NCI-H2227 (cell line): ENCODE measurements at regions not wholly inside any gene's neighbourhood (a gene's known extent, or its start where the extent isn't known, plus 50 kb on each side); places are given as distances from the start of the nearest gene placed in this dataset.
A peak's percentile ranks its signal among the peaks of the same experiment; 100 is the strongest.

ENCODE experiments used
- DNase-seq: peaks from one replicate; lab custom pipeline; 2025; ENCODE audit not compliant: unreplicated experiment; lab: John Stamatoyannopoulos, UW

DNA sequence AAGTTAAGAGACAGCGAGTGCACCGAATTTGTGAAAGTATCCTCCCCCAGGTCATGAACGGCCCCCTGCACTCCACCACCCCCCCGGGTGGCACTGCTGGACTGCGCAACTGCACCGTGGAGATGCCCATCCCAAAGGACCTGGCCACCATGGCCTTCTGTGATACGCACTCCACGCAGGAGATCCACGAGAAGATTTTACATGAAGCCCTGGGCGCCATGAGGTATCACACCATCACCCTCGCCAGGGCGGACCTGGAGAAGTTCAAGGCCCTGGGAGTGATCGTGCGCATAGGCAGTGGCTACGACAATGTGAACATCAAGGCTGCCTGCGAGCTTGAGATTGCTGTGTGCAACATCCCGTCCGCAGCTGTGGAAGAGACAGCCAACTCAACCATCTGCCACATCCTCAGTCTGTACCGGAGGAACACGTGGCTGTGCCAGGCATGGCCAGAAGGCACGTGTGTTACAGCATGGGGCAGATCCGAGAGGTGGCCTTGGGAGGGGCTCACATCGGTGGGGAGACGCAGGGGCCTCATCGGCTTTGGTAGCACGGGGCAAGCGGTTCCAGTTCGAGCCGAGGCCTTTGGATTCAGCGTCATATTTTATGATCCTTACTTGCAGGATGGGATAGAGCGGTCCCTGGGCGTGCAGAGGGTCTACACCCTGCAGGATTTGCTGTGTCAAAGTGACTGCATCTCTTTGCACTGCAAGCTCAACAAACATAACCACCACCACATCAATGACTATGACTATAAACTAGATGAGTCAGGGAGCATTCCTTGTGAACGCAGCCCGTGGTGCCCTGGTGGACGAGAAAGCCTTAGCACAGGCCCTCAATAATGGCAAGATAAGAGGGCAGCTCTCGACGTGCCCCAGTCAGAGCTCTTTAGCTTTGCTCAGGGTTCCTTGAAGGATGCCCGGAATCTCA is 290.8 kb upstream of the MC4R start:
- no peak for DNase-seq

DNA sequence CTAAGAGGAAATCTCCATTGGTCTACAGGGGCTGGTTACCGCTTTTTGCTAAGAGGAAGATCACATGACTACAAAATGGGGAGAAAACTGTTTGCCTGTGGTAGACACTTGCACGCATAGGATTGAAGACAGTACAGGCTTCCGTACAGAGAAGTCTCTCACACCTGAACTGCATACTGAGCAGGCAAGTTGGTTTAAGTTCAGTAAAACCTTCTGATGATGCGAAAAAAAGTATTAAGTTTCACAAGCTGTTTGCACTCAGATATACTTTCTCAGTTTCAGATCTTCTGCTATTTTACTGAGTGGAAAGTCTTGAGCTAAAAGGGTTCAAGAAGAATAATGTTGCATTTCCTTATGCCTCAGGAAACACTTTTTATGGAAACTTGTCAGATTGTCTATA is 292.2 kb upstream of the MC4R start:
- DNase-seq = no peak

DNA sequence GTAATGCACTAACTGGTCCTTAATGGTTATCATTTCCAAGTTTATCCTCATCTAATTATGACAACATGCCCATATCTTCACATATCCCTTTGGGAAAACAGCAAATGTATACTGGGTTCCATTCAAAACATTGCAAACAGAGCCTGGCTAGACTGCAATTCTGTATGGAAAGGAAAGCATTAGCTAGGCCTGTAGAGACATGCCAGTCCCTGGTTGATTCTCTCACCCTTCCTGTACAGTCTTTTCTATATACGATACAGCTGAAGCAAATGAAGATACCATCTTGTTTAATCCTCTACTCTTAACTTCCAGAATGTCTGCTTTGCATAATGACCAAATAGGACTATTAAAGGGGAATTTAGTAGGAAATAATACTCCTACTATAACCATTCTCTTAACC is 294.4 kb upstream of the MC4R start:
- DNase-seq = no peak

DNA sequence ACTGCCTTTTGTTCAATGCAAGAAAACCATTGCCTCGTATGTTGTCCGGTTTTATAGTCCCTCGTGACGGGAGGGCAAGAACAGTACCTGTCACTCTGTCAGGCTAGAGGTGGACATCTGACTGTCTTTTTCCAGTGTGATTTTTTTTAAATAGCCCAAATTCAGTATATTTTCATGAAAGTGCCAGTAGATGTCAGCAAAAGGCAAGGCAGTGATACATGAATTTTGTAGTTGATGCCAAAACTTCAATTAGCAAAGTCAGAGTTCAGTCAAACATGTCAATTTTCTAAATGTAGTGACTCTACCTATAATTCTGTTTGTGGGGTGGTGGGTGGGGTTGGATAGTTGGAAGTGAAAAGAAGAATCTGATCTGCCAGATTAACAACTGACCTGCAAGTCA is 296.0 kb upstream of the MC4R start:
- peak; percentile 32 for DNase-seq

DNA sequence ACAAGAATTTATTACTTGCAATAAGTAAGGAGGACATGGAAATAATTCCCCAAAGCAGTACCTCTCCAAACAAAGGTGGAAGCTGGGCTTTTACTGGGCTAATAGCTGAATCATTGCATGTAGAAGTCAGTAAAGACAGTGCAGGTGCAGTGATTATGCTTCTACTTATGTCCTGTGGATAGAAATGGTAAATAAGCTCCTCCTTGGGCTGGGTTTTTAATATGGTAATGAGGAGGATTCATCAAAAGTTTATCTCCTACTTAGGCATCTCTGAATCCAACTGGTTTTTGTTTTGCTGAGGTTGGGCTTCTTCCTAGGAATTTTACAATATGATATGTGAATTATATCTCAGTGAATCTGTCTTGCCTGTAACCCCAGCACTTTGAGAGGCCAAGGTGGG is 297.4 kb upstream of the MC4R start:
- DNase-seq = no peak

DNA sequence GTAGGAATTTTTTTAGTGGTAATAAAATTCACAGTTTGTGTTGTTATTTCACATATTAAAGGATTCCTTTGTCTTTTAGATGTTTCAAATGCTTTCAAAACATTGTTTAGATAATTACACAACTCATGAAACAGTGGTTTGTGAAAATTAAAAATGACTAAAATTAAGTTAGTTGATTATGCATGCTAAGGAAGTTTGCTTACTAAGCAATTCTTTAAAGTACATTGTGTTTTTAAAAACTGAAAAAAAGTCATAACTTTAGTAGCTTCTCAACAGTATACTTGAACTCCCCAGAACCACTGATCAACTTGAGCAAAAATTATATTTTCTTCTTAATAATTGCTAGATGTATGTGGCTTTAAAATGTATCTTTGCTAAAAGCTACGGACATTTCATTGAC is 298.4 kb upstream of the MC4R start:
- DNase-seq = no peak

DNA sequence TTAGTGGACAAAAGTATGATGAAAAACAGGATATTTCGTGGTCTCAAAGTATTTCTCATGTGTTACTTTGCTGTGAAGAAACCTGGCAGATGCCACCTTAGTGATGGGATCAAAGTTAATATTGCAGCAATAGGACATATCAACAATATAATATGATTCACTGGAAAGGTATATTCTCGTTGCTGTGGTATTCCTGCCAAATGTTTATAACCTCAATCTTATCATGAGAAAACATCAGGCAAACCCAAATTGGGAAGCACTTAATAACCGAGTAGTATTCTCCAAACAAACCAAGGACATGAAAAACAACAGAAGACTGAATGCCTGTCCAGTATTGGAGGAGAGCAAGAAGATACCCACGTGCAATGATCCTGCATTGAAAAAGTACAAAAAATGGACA is 302.6 kb upstream of the MC4R start:
- no peak for DNase-seq

DNA sequence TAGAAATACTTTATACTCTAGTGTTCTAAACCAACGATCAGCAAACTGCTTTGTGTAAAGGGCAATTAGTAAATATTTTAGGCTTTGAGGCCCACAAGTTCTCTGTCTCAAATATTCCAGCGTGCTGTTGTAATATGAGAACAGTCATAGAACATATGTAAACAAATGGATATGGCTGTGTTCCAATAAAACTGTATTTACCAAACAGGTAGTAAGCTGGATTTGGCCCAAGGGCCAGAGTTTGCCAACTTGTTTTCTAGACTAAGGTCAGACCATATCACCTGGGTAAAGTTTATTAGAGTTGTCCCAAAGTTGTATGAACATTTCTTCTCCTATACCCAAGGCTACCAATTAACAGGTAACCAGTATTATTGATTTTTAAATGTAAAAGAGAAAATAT is 303.2 kb upstream of the MC4R start:
- DNase-seq = no peak

DNA sequence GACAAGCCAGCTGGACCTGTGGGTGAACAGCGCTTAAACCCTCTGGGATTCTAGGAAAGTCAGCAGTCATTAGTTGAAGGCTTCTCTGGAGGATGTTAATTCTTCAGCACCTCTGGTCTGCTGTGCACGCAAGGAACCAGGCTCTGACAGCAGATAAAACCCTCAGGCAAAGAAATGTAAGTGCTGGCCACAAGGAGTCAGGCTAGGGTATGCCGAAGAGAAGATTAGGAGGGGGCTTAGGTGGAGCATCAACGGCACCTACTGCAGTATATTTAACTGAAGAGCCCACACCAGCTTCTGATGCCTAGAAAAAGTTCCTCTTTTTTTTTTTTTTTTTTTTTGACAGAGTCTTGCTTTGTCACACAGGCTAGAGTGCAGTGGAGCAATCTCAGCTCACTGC is 304.2 kb upstream of the MC4R start:
- no peak for DNase-seq

DNA sequence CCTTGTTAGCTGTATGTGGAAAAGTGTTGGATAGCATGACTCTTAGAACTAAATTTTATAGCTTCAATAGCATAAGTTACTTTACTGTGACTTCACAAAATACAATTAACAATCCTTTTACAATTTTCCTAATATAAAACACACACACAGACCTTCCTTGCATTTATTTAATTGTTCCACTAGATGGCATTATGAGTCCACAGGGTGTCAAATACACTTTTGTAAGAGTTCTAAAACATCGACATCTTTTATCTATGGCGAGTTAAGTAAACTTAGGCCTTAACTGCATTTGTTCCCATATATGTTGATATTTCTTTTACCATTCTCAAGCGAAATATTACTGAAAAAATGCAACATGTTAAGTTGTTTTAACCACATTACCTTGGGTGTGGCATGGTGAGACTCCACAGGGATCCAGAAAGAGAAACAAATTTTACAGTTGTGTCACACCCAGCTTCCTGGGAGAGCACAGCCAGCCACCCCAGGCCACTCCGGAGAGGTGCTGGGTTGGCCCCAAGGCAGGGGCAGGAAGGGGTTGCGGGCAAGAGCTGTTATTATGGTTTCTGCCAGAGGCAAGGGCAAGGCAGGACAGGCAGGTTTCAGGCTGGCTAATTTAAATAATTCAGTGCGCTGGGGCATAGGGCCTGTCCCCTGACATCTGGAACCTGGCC is 312.4 kb upstream of the MC4R start:
- DNase-seq = peak; percentile 22

DNA sequence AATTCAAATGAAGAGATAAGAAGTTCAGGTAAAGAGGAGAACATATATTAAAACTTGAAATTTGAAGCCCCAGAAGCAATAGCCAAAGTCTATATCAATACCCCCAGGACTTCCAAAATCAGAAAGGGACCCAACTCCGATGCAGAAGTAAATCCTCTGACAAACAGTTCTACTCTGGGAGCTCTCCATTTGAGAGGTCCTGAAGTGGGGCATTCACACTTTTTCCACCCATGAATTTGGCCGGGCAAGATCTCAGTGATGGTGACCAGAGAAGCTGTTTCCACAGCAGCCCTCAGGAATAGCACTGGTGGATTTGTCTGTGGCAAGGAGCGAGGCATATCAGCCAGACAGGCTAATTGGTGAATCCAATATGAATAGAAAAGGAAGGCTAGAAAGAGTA is 313.6 kb upstream of the MC4R start:
- no peak for DNase-seq

DNA sequence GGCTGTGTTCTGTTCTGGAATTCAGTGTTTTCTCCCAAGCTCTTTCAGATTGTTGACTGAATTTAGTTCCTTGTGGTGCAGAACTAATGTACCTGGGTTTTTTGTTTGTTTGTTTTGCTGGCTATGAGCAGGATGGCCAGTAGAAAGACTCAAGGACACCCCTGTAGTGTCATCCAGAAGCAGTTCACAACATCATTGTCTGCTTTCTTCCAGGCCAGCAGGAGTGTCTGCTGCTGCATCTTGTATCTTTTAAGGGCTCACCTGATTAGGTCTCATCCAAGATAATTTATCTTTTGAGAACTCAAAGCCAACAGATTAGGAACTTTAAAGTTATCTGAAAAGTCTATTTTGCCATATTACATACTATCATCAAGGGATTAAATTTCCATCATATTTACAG is 318.5 kb upstream of the MC4R start:
- DNase-seq = no peak

DNA sequence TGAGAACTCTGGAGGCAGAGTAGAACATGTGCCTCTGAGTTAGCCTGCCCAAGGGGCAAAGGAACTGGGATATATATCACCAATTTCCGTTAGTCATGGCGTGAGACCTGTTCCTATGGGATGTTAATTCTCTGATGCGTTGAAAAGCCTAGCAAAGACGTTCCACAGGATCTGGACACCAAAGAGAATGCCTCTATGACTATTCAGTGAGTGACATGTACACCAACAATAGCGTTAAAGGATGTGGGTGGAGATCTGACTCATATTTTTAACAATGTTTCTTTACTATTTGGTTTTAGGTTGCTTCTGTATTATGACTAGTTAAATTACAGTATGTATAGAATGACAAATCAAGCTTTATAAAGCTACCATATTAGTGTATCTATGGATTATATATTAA is 320.9 kb upstream of the MC4R start:
- no peak for DNase-seq

DNA sequence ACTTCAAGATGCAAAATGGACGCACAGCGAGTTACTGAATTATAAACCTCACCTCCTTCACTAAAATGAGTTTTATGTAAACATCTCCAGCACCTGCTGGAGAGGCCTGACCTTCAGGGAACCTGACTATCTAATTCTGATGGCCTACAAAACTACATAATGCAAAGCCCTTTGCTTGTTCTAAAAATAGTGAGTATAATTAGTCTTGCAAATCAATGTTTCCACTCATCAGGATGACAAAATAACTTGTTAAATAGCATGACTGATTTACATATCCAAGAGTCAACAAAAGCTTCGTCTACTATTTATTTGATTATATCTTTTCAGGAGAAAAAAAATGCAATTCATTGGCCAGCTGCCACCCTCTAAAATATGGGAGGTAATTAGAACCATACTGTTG is 326.3 kb upstream of the MC4R start:
- DNase-seq = no peak

DNA sequence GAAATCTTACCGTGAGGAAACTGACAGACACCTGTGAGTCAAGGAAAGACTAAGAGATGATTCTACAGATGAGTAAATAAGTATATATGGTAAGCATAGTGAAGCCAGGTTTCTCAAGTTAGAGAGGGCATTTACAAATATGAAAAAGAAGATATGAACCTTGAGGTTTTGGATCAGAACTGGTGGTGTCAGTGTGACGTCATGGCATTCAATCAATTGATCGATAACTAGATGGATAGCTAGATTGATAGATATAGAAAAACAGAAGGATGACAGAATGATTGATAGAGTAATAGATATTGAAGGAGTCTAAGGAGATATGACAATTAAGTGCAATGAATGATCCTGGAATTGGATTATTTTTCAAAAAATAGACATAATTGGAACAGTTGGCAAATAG is 350.2 kb upstream of the MC4R start:
- DNase-seq = no peak

DNA sequence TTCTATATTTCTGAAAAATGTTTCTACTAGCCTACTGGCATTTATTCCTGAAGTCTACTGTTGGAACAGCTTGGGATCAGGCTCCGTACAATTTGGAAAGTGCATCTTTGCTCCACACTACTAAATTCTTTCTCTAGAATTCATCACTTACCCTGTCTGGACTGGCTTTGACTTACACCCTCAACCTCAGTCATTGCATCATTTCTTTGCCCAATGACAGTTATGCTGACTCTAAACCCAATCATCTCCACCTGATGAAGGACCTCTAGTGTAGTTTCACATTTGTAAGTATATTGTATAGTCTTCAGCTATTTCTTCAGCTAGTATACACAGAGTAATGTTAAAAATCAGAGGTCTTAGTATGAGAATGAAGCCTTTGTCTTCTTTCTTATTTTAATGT is 359.6 kb upstream of the MC4R start:
- DNase-seq = no peak

DNA sequence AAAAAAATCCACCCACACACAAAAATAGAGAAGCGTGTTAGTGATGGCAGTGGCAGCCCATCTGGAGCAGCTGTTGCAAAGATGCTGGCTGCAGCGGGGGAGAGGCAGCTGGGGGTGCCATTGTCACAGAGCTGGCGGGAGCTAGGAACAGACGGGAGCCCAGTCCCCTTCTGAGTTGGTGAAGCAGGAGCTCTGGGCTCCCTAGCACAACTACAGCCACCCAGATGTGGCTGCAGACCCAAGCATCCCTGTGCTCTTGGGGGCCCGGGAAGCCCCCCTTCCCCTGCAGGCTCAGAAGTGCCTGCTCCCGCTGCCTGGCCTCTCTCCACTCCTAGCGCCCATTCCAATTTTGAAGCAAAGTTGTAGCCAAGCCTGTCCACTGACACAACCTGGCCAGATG is 366.6 kb upstream of the MC4R start:
- no peak for DNase-seq

DNA sequence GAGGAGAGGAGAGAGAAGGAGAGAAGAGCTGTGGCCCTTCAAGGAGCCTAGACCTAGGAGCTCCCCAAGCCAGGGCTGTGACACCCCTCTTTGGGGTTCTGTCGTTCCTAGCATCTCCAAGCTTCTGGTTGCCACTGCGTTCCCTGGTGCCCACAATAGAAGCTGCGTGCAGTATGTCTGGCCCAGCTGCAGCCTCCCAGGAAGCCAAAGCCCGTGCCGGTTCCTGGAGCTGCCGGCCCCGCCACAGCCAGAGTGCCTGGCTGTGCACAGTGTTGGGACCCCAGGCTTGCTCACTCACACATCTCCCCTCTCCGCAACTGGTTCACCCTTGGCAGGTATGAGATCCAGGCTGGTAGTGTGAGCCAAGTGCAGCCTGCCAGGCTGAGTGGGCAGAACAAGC is 367.7 kb upstream of the MC4R start:
- no peak for DNase-seq

DNA sequence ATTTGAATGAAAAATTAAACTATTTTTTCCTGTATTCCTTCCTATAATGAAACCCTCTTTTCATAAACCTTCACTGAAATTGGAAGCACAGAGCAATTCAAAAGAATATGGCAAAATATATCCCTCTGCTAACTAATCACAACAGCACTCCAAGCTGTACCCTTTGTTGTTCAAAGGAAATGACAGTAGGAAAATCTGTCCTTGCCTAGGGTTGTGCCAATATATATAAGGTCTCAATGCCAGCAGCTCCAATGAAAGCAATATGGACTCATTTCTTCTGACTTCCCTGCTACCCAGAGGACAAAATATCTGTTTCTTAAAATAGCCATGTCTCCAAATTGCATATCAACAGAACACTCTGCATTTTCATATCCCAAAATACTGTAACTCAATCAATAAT is 373.9 kb upstream of the MC4R start:
- DNase-seq = no peak

DNA sequence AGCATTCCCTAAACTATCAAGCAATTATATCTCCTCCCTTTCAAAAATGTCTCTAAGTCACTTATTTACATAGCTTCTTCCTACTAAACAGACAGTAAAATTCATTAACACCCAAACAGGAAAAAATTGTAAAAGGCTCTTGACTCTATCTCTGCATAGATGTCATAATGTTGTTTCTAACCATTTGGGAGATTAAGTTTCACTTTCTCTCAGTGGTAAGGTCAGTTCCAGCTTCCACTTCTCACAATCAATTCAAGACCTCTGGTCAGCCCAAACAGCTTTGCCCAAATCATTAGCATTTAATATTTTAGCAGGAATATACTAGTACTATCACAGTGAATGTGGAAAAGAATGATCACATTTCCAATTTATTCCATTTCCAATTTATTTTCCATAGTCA is 374.3 kb upstream of the MC4R start:
- DNase-seq = no peak

DNA sequence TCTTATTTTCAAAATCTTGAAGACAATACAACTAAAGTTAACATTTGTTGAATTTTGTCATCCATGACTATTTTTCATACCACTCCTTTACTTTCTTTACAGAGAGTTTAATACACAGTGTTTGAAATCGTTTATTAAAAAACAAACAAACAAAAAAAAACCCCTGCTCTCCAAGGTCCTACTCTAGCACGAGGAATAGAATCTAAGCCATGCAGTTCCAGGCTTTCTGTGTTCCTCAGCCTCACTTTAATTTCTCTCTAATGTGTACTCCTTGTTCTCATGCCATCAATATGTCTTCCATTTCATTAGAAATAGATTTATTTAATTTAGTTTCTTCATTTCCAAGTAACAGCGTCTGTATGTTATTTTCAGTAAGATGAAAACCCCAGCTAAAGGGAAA is 381.2 kb upstream of the MC4R start:
- DNase-seq = no peak

DNA sequence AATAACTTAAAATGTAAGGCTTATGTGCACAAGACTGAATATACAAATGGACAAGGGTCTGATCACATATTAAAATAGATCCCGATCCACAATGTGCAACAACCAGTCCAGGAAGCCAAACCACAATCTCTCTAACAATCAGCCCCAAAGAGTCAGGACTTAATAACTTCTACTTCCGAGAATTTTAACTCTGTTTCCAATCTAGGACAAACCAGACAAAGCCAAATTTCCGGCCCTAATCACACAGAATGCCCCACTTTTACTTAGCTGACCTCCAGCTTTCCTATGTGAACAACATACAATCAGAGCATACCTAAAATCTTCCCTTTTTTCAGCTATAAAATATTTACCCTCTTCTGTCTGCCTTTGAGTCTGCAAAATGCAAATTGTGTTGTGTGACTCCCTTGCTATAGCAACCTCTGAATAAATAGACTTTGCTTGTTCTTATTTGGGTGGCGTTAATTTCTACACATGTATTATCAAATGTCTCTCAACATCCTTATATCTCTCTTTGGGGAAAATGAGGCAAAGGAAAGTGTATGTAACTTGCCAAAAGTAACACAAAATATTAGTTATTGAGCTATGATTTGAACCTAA is 381.9 kb upstream of the MC4R start:
- DNase-seq = no peak
